IMR-90 (cell line): ENCODE measurements at regions not wholly inside any gene's neighbourhood (a gene's known extent, or its start where the extent isn't known, plus 50 kb on each side); places are given as distances from the start of the nearest gene placed in this dataset.

Experiments
- ATAC-seq: fragments of 200-7000 bp; cut with Tn5 transposase; 2 replicates; pipeline ENCODE4 v1.9.1; 2020; ENCODE audit warnings: low read depth, mild to moderate bottlenecking, moderate library complexity
- BruUV-seq: library from RNA; stranded (reverse); fragments of 400-500 nt; replicated peaks from 2 replicates; lab custom pipeline; 2021; lab: Mats Ljungman, UMichigan
- CTCF ChIA-PET: fragments of 300-600 bp; formaldehyde crosslinking; extraction: SDS; loops from one replicate; lab custom pipeline; 2021; ENCODE audit warnings: antibody characterized with exemption; lab: Yijun Ruan, JAX
- POLR2A ChIA-PET: fragments of 300-600 bp; sonication (Branson Sonifier 250); formaldehyde crosslinking; loops from one replicate; lab custom pipeline; 2022; ENCODE audit warnings: antibody characterized with exemption; ENCODE audit not compliant: unreplicated experiment; lab: Charles Lee
- DNase-seq: peaks from one replicate; pipeline ENCODE4 v3.0.0; 2013
- H2AFZ ChIP-seq: replicated peaks from 2 replicates; pipeline ENCODE3; 2013; ENCODE audit warnings: low read length, mild to moderate bottlenecking; ENCODE audit not compliant: poor library complexity
- H2AK5ac ChIP-seq: 2 replicates; pipeline ENCODE4 v1.6.1; 2013; ENCODE audit warnings: low read depth, low read length, inconsistent platforms
- H2AK9ac ChIP-seq: replicated peaks from 2 replicates; pipeline ENCODE3; 2013; ENCODE audit warnings: mild to moderate bottlenecking, low read depth, low read length, moderate library complexity; ENCODE audit not compliant: poor library complexity
- H2BK120ac ChIP-seq: 2 replicates; pipeline ENCODE4 v1.6.1; 2013; ENCODE audit warnings: low read depth, low read length, inconsistent platforms
- H2BK15ac ChIP-seq: 3 replicates; pipeline ENCODE4 v1.6.1; 2013; ENCODE audit warnings: low read depth, low read length, inconsistent platforms
- H2BK20ac ChIP-seq: 2 replicates; pipeline ENCODE4 v1.6.1; 2013; ENCODE audit warnings: low read depth, mild to moderate bottlenecking, inconsistent platforms, low read length, moderate library complexity
- H2BK5ac ChIP-seq: 2 replicates; pipeline ENCODE4 v1.6.1; 2013; ENCODE audit warnings: mild to moderate bottlenecking, low read depth, low read length, inconsistent platforms; ENCODE audit not compliant: poor library complexity, severe bottlenecking
- H3K14ac ChIP-seq: replicated peaks from 2 replicates; pipeline ENCODE4 v1.6.1; 2013; ENCODE audit warnings: low read depth, low read length, inconsistent platforms
- H3K18ac ChIP-seq: 2 replicates; pipeline ENCODE4 v1.6.1; 2013; ENCODE audit warnings: low read depth, low read length, control low read depth
- H3K23ac ChIP-seq: 2 replicates; pipeline ENCODE4 v1.6.1; 2013; ENCODE audit warnings: low read depth, low read length, inconsistent platforms
- H3K27ac ChIP-seq: 2 replicates; pipeline ENCODE4 v1.5.1; 2013; ENCODE audit warnings: mild to moderate bottlenecking, control low read depth, low read length; ENCODE audit not compliant: insufficient read depth
- H3K27me3 ChIP-seq: 2 replicates; pipeline ENCODE4 v1.6.1; 2013; ENCODE audit warnings: low read length; ENCODE audit not compliant: control insufficient read depth, insufficient read depth
- H3K36me3 ChIP-seq: 2 replicates; pipeline ENCODE4 v1.6.1; 2013; ENCODE audit warnings: low read length, mixed read lengths; ENCODE audit not compliant: control insufficient read depth, insufficient read depth
- H3K4ac ChIP-seq: 2 replicates; pipeline ENCODE4 v1.6.1; 2013; ENCODE audit warnings: low read depth, low read length, inconsistent platforms
- H3K4me1 ChIP-seq: 2 replicates; pipeline ENCODE4 v1.6.1; 2013; ENCODE audit warnings: low read length, mixed read lengths; ENCODE audit not compliant: control insufficient read depth, insufficient read depth
- H3K4me2 ChIP-seq: 2 replicates; pipeline ENCODE4 v1.6.1; 2013; ENCODE audit warnings: low read depth, mild to moderate bottlenecking, control low read depth, low read length, moderate library complexity
- H3K4me3 ChIP-seq: 2 replicates; pipeline ENCODE4 v1.5.1; 2013; ENCODE audit warnings: low read depth, mild to moderate bottlenecking, control low read depth, low read length, moderate library complexity; ENCODE audit not compliant: insufficient read depth
- H3K56ac ChIP-seq: 2 replicates; pipeline ENCODE4 v1.6.1; 2013; ENCODE audit warnings: low read length, inconsistent platforms; ENCODE audit not compliant: insufficient read depth; ENCODE audit errors: extremely low read depth
- H3K79me1 ChIP-seq, 2 experiments: 2 replicates each; pipeline ENCODE4 v1.6.1; 2013; ENCODE audit warnings: low read length in 2 of 2, inconsistent platforms in 1 of 2, low read depth in 1 of 2
- H3K9ac ChIP-seq: 2 replicates; pipeline ENCODE4 v1.6.1; 2013; ENCODE audit warnings: low read depth, low read length, control low read depth
- H3K9me1 ChIP-seq: 2 replicates; pipeline ENCODE4 v1.6.1; 2013; ENCODE audit warnings: low read length, inconsistent platforms; ENCODE audit not compliant: insufficient read depth
- H3K9me3 ChIP-seq: 2 replicates; pipeline ENCODE4 v1.6.1; 2013; ENCODE audit warnings: low read length; ENCODE audit not compliant: control insufficient read depth, insufficient read depth
- H4K20me1 ChIP-seq: 2 replicates; pipeline ENCODE4 v1.6.1; 2013; ENCODE audit warnings: low read length, inconsistent platforms; ENCODE audit not compliant: insufficient read depth
- H4K5ac ChIP-seq: 2 replicates; pipeline ENCODE4 v1.6.1; 2013; ENCODE audit warnings: mild to moderate bottlenecking, low read depth, low read length, control low read depth
- H4K8ac ChIP-seq, 2 experiments: 2 replicates each; pipeline ENCODE4 v1.6.1; 2013; ENCODE audit warnings: low read depth in 2 of 2, low read length in 2 of 2, control low read depth in 1 of 2, inconsistent platforms in 1 of 2
- H4K91ac ChIP-seq: 2 replicates; pipeline ENCODE4 v1.6.1; 2013; ENCODE audit warnings: low read depth, low read length, inconsistent platforms; ENCODE audit not compliant: insufficient read depth
- BHLHE40 ChIP-seq: fragments of 150-350 bp; IDR thresholded peaks from 2 replicates; pipeline ENCODE4 v1.6.1; 2016; ENCODE audit warnings: mild to moderate bottlenecking, low read depth, low read length
- CEBPB ChIP-seq: IDR thresholded peaks from 2 replicates; pipeline ENCODE4 v1.6.1; 2012; ENCODE audit warnings: low read depth, low read length, improper control_type of control experiment
- CHD1 ChIP-seq: IDR thresholded peaks from 2 replicates; pipeline ENCODE4 v1.6.1; 2012; ENCODE audit warnings: low read depth, low read length, improper control_type of control experiment
- FOS ChIP-seq: fragments of 150-350 bp; IDR thresholded peaks from 2 replicates; pipeline ENCODE4 v1.6.1; 2016; ENCODE audit warnings: low read depth, low read length
- MAFK ChIP-seq: IDR thresholded peaks from 2 replicates; pipeline ENCODE4 v1.6.1; 2012; ENCODE audit warnings: low read depth, low read length, improper control_type of control experiment
- MAZ ChIP-seq: IDR thresholded peaks from 2 replicates; pipeline ENCODE4 v1.6.1; 2012; ENCODE audit warnings: low read depth, mild to moderate bottlenecking, low read length, improper control_type of control experiment, moderate library complexity, borderline replicate concordance
- MXI1 ChIP-seq: IDR thresholded peaks from 2 replicates; pipeline ENCODE4 v1.6.1; 2012; ENCODE audit warnings: low read depth, mild to moderate bottlenecking, low read length, moderate library complexity, borderline replicate concordance
- NFE2L2 ChIP-seq: fragments of 150-350 bp; IDR thresholded peaks from 2 replicates; pipeline ENCODE4 v1.6.1; 2016; ENCODE audit warnings: low read depth, mild to moderate bottlenecking, low read length
- POLR2A ChIP-seq: IDR thresholded peaks from 2 replicates; pipeline ENCODE4 v1.6.1; 2012; ENCODE audit warnings: mild to moderate bottlenecking, low read depth, low read length
- RAD21 ChIP-seq: IDR thresholded peaks from 2 replicates; pipeline ENCODE4 v1.6.1; 2012; ENCODE audit warnings: low read length, improper control_type of control experiment
- RCOR1 ChIP-seq: IDR thresholded peaks from 2 replicates; pipeline ENCODE4 v1.6.1; 2012; ENCODE audit warnings: mild to moderate bottlenecking, low read length, improper control_type of control experiment; ENCODE audit not compliant: insufficient replicate concordance
- RFX5 ChIP-seq: IDR thresholded peaks from 2 replicates; pipeline ENCODE4 v1.8.0; 2012; ENCODE audit warnings: low read depth, mild to moderate bottlenecking, low read length, moderate library complexity
- SMC3 ChIP-seq: fragments of 150-350 bp; IDR thresholded peaks from 2 replicates; pipeline ENCODE4 v1.6.1; 2016; ENCODE audit warnings: low read depth, mild to moderate bottlenecking, antibody characterized with exemption, low read length, moderate library complexity
- WGBS, 2 experiments: methylation state at CpG; one replicate each; pipeline versions ENCODE4 v1.1.5 to v1.1.7; 2013; ENCODE audit warnings: missing lambda C conversion rate in 2 of 2; ENCODE audit not compliant: insufficient read length in 1 of 2; ENCODE audit errors: extremely low coverage in 2 of 2; 5-methylcytosine and 5-hydroxymethylcytosine counted together
- dilution Hi-C: fragments of 300-500 bp; cut with HindIII; formaldehyde crosslinking; loops from one replicate; pipeline ENCODE4 v1.14.3; 2018; ENCODE audit warnings: low sequenced_read_pairs; ENCODE audit not compliant: unreplicated experiment
- in situ Hi-C: fragments of 300-500 bp; cut with MboI; formaldehyde crosslinking; loops from 3 replicates; pipeline ENCODE4 v1.14.3; 2019; ENCODE audit warnings: low sequenced_read_pairs, inconsistent platforms, mixed read lengths
- intact Hi-C: fragments of 100-400 bp; cut with micrococcal nuclease; formaldehyde crosslinking; loops from 2 replicates; pipeline ENCODE4 v1.10.0; 2022
- TF ChIP-seq, protein P1 (sequence below): fragments of 150-350 bp; IDR thresholded peaks from 2 replicates; pipeline ENCODE4 v1.6.1; 2017; ENCODE audit warnings: mild to moderate bottlenecking, antibody characterized with exemption, low read length, low read depth
- TF ChIP-seq, protein P2 (sequence below): conservative IDR thresholded peaks from 2 replicates; pipeline ENCODE4 v1.5.1; 2012; ENCODE audit warnings: mild to moderate bottlenecking, low read depth, low read length, improper control_type of control experiment
- TF ChIP-seq, protein P3 (sequence below): fragments of 150-350 bp; IDR thresholded peaks from 2 replicates; pipeline ENCODE4 v1.6.1; 2016; ENCODE audit warnings: low read depth, mild to moderate bottlenecking, low read length, moderate library complexity, borderline replicate concordance

DNA sequence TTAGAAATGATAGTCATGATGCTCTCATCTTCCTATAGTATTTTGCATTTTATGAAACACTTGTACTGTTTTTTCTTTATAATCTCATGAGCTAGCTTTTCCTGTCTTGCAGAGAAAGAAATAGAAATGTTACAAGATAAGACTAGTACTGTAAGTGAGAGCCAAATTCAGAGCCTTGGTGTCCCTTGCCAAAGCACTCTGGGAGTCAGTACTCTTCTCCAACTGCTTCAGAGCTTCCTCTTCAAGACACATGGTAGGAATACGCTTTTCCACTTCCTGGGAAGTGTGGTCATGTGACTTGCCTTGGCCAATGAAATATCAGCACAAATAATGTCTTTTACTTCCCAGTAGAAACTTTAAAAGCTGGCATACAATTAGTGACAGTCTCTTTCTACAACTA lies 112.4 kb downstream of the SEMA6D start:
- dilution Hi-C loops, result no loop called here

More for the DNA sequence above, 112.4 kb downstream of the SEMA6D start:
- Histone ChIP-seq H2BK20ac (no peak overlapping the region), H2AFZ (no peak overlapping the region), H3K4ac (no peak overlapping the region), H2AK5ac (no peak overlapping the region), H2BK15ac (no peak overlapping the region), H3K23ac (no peak overlapping the region), H3K4me3 (no peak overlapping the region), H3K14ac (no peak overlapping the region), H2BK120ac (no peak overlapping the region), H4K5ac (no peak overlapping the region), H3K4me2 (no peak overlapping the region), H3K18ac (no peak overlapping the region), H2AK9ac (no peak overlapping the region), H3K4me1 (no peaks in the 10 kb centered on the region), H2BK5ac (no peak overlapping the region), H3K27me3 (peaks cover 2% of the 10 kb centered on the region), H4K91ac (no peak overlapping the region), H3K9ac (no peak overlapping the region), H3K56ac (no peak overlapping the region), H3K27ac (no peak overlapping the region), H3K36me3 (no peaks in the 10 kb centered on the region), H3K79me1 (no peaks in the 10 kb centered on the region), H3K9me3 (no peaks in the 10 kb centered on the region), H3K9me1 (no peaks in the 10 kb centered on the region), H4K8ac (no peak overlapping the region), H4K20me1 (no peaks in the 10 kb centered on the region)
- ChIA-PET POLR2A (no interaction called here), CTCF (no interaction called here)
- intact Hi-C loops, result no loop called here
- BruUV-seq, result no TSS peak
- in situ Hi-C loops, result no loop called here
- ATAC-seq, result no peak
- no CpG with 5 or more reads among the region's 1 CpG for WGBS, 2 experiments
- DNase-seq, result no peak
- TF ChIP-seq CEBPB (no peak), FOS (no peak), NFE2L2 (no peak), MAFK (no peak), MAZ (no peak), BHLHE40 (no peak), RAD21 (no peak), CHD1 (no peak), POLR2A (no peak), RFX5 (no peak), MXI1 (no peak), RCOR1 (no peak), SMC3 (no peak)
- TF ChIP-seq, protein P1, sequence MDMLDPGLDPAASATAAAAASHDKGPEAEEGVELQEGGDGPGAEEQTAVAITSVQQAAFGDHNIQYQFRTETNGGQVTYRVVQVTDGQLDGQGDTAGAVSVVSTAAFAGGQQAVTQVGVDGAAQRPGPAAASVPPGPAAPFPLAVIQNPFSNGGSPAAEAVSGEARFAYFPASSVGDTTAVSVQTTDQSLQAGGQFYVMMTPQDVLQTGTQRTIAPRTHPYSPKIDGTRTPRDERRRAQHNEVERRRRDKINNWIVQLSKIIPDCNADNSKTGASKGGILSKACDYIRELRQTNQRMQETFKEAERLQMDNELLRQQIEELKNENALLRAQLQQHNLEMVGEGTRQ, result no peak
- TF ChIP-seq, protein P2, sequence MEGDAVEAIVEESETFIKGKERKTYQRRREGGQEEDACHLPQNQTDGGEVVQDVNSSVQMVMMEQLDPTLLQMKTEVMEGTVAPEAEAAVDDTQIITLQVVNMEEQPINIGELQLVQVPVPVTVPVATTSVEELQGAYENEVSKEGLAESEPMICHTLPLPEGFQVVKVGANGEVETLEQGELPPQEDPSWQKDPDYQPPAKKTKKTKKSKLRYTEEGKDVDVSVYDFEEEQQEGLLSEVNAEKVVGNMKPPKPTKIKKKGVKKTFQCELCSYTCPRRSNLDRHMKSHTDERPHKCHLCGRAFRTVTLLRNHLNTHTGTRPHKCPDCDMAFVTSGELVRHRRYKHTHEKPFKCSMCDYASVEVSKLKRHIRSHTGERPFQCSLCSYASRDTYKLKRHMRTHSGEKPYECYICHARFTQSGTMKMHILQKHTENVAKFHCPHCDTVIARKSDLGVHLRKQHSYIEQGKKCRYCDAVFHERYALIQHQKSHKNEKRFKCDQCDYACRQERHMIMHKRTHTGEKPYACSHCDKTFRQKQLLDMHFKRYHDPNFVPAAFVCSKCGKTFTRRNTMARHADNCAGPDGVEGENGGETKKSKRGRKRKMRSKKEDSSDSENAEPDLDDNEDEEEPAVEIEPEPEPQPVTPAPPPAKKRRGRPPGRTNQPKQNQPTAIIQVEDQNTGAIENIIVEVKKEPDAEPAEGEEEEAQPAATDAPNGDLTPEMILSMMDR, result no peak
- TF ChIP-seq, protein P3, sequence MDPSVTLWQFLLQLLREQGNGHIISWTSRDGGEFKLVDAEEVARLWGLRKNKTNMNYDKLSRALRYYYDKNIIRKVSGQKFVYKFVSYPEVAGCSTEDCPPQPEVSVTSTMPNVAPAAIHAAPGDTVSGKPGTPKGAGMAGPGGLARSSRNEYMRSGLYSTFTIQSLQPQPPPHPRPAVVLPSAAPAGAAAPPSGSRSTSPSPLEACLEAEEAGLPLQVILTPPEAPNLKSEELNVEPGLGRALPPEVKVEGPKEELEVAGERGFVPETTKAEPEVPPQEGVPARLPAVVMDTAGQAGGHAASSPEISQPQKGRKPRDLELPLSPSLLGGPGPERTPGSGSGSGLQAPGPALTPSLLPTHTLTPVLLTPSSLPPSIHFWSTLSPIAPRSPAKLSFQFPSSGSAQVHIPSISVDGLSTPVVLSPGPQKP, result no peak
